Mesenchymal stem cell (in vitro differentiated cells and primary cell): ENCODE measurements at regions not wholly inside any gene's neighbourhood (a gene's known extent, or its start where the extent isn't known, plus 50 kb on each side); places are given as distances from the start of the nearest gene placed in this dataset.

Experiments
- DNase-seq: peaks from one replicate; pipeline ENCODE4 v3.0.0-alpha.2; 2013
- H2AFZ ChIP-seq: one replicate; pipeline ENCODE4 v1.6.1; 2013; ENCODE audit warnings: low read depth, mild to moderate bottlenecking, control low read depth, inconsistent platforms, low read length, moderate library complexity
- H2AK5ac ChIP-seq: 2 replicates; pipeline ENCODE4 v1.6.1; 2013; ENCODE audit warnings: low read length, moderate library complexity, mild to moderate bottlenecking, inconsistent platforms; ENCODE audit not compliant: severe bottlenecking
- H2BK120ac ChIP-seq: one replicate; pipeline ENCODE4 v1.6.1; 2013; ENCODE audit warnings: low read depth, mild to moderate bottlenecking, inconsistent platforms, low read length, moderate library complexity
- H2BK12ac ChIP-seq, 2 experiments: one replicate each; pipeline ENCODE4 v1.6.1; 2013; ENCODE audit warnings: inconsistent platforms in 2 of 2, low read length in 2 of 2, mild to moderate bottlenecking in 2 of 2, moderate library complexity in 2 of 2, control low read depth in 1 of 2
- H2BK15ac ChIP-seq: one replicate; pipeline ENCODE4 v1.6.1; 2013; ENCODE audit warnings: mild to moderate bottlenecking, low read depth, inconsistent platforms; ENCODE audit not compliant: poor library complexity, severe bottlenecking
- H2BK5ac ChIP-seq: 2 replicates; pipeline ENCODE4 v1.6.1; 2013; ENCODE audit warnings: low read depth, mild to moderate bottlenecking, low read length, control low read depth, inconsistent platforms; ENCODE audit not compliant: poor library complexity, severe bottlenecking
- H3K14ac ChIP-seq, 2 experiments: one replicate each; pipeline ENCODE4 v1.6.1; 2013; ENCODE audit warnings: inconsistent platforms in 2 of 2, low read length in 2 of 2, control low read depth in 1 of 2, mild to moderate bottlenecking in 1 of 2, moderate library complexity in 1 of 2
- H3K18ac ChIP-seq, 2 experiments: one replicate each; pipeline ENCODE4 v1.6.1; 2013; ENCODE audit warnings: inconsistent platforms in 2 of 2, low read length in 2 of 2, control low read depth in 1 of 2, low read depth in 1 of 2, mild to moderate bottlenecking in 1 of 2
- H3K23ac ChIP-seq, 2 experiments: one replicate each; pipeline ENCODE4 v1.6.1; 2013; ENCODE audit warnings: inconsistent platforms in 2 of 2, low read length in 2 of 2, mild to moderate bottlenecking in 2 of 2, moderate library complexity in 2 of 2, control low read depth in 1 of 2
- H3K27ac ChIP-seq: 2 replicates; pipeline ENCODE4 v1.5.1; 2013; ENCODE audit warnings: mild to moderate bottlenecking, moderate library complexity, low read length, control low read depth, inconsistent platforms; ENCODE audit not compliant: poor library complexity, severe bottlenecking
- H3K27me3 ChIP-seq, 2 experiments: 2 replicates each; pipeline versions ENCODE4 v1.6.1 to v1.7.0; 2013; ENCODE audit warnings: low read length in 2 of 2, mild to moderate bottlenecking in 2 of 2, moderate library complexity in 2 of 2, control low read depth in 1 of 2, inconsistent platforms in 1 of 2; ENCODE audit not compliant: control insufficient read depth in 1 of 2, insufficient read depth in 1 of 2
- H3K36me3 ChIP-seq, 2 experiments: 2 replicates each; pipeline versions ENCODE4 v1.6.1 to v1.7.0; 2013; ENCODE audit warnings: low read length in 2 of 2, control low read depth in 1 of 2, inconsistent platforms in 1 of 2, low read depth in 1 of 2, mild to moderate bottlenecking in 1 of 2; ENCODE audit not compliant: insufficient read depth in 2 of 2, control insufficient read depth in 1 of 2
- H3K4ac ChIP-seq, 2 experiments: one replicate each; pipeline ENCODE4 v1.6.1; 2013; ENCODE audit warnings: inconsistent platforms in 2 of 2, low read length in 2 of 2, mild to moderate bottlenecking in 2 of 2, moderate library complexity in 2 of 2, control low read depth in 1 of 2, low read depth in 1 of 2
- H3K4me1 ChIP-seq: 2 replicates; pipeline ENCODE4 v1.6.1; 2013; ENCODE audit warnings: low read depth, low read length, control low read depth; ENCODE audit not compliant: control insufficient read depth, insufficient read depth
- H3K4me2 ChIP-seq: 2 replicates; pipeline ENCODE4 v1.6.1; 2013; ENCODE audit warnings: low read length, mild to moderate bottlenecking, inconsistent platforms; ENCODE audit not compliant: poor library complexity, severe bottlenecking
- H3K4me3 ChIP-seq, 2 experiments: 2 replicates each; pipeline versions ENCODE4 v1.5.1 to v1.7.0; 2013; ENCODE audit warnings: low read length in 2 of 2, mild to moderate bottlenecking in 2 of 2, control low read depth in 1 of 2, low read depth in 1 of 2; ENCODE audit not compliant: insufficient read depth in 1 of 2
- H3K79me1 ChIP-seq: replicated peaks from 2 replicates; pipeline ENCODE4 v1.6.1; 2013; ENCODE audit warnings: mild to moderate bottlenecking, control low read depth, low read length, inconsistent platforms; ENCODE audit not compliant: poor library complexity, severe bottlenecking
- H3K9ac ChIP-seq: 2 replicates; pipeline ENCODE4 v1.7.0; 2013; ENCODE audit warnings: mild to moderate bottlenecking, low read length, moderate library complexity
- H3K9me3 ChIP-seq: 2 replicates; pipeline ENCODE4 v1.7.0; 2013; ENCODE audit warnings: mild to moderate bottlenecking, low read length; ENCODE audit not compliant: control insufficient read depth
- H4K8ac ChIP-seq: one replicate; pipeline ENCODE4 v1.6.1; 2013; ENCODE audit warnings: inconsistent platforms, mild to moderate bottlenecking, low read length, moderate library complexity
- H4K91ac ChIP-seq: one replicate; pipeline ENCODE4 v1.6.1; 2013; ENCODE audit warnings: mild to moderate bottlenecking, low read length, inconsistent platforms
- WGBS: methylation state at CpG from one replicate; pipeline ENCODE4 v1.1.7; 2013; ENCODE audit warnings: mixed read lengths; 5-methylcytosine and 5-hydroxymethylcytosine counted together

GRCh38 chr12:38555620-38556591 lies 239.3 kb downstream of the ALG10B start:
- H3K27me3 ChIP-seq: no peaks in the 10 kb centered on the region
- H2BK15ac ChIP-seq: no peak overlapping the region
- no peak overlapping the region for H3K14ac ChIP-seq
- H3K4me2 ChIP-seq: no peak overlapping the region
- no peak overlapping the region for H2BK5ac ChIP-seq
- H2AFZ ChIP-seq: no peak overlapping the region
- peaks cover 5% of the 10 kb centered on the region for H3K9me3 ChIP-seq
- DNase-seq: no peak
- no peak overlapping the region for H3K4ac ChIP-seq
- 65% methylated on average over 5 of the region's 5 CpGs for WGBS
- H4K91ac ChIP-seq: no peak overlapping the region
- no peak overlapping the region for H3K23ac ChIP-seq
- H3K4me1 ChIP-seq: no peaks in the 10 kb centered on the region
- no peak overlapping the region for H2AK5ac ChIP-seq
- H4K8ac ChIP-seq: no peak overlapping the region
- H3K4me3 ChIP-seq: no peak overlapping the region
- H3K27ac ChIP-seq: no peak overlapping the region
- no peak overlapping the region for H2BK120ac ChIP-seq
- H3K36me3 ChIP-seq: no peaks in the 10 kb centered on the region
- no peak overlapping the region for H2BK12ac ChIP-seq
- no peak overlapping the region for H3K9ac ChIP-seq
- H3K18ac ChIP-seq: no peak overlapping the region
- H3K79me1 ChIP-seq: no peaks in the 10 kb centered on the region

GRCh38 chr12:38556647-38557046 lies 240.1 kb downstream of the ALG10B start:
- H2AFZ ChIP-seq: no peak overlapping the region
- H3K9me3 ChIP-seq: peaks cover 7% of the 10 kb centered on the region
- H3K79me1 ChIP-seq: no peaks in the 10 kb centered on the region
- no peak overlapping the region for H2BK120ac ChIP-seq
- no peaks in the 10 kb centered on the region for H3K27me3 ChIP-seq
- no peak overlapping the region for H3K4me2 ChIP-seq
- no peak overlapping the region for H3K18ac ChIP-seq
- H2BK15ac ChIP-seq: no peak overlapping the region
- H2BK5ac ChIP-seq: no peak overlapping the region
- no peak overlapping the region for H4K8ac ChIP-seq
- H2AK5ac ChIP-seq: no peak overlapping the region
- H3K36me3 ChIP-seq: no peaks in the 10 kb centered on the region
- H3K9ac ChIP-seq: no peak overlapping the region
- H3K4ac ChIP-seq: no peak overlapping the region
- no peak overlapping the region for H3K23ac ChIP-seq
- H2BK12ac ChIP-seq: no peak overlapping the region
- H3K14ac ChIP-seq: no peak overlapping the region
- H3K4me3 ChIP-seq: no peak overlapping the region
- no peak overlapping the region for H3K27ac ChIP-seq
- DNase-seq: no peak
- H4K91ac ChIP-seq: no peak overlapping the region
- H3K4me1 ChIP-seq: no peaks in the 10 kb centered on the region
- WGBS: 93% methylated on average over 2 of the region's 2 CpGs

GRCh38 chr12:38585086-38585485 lies 268.5 kb downstream of the ALG10B start:
- Histone ChIP-seq H4K8ac (no peak overlapping the region), H3K9me3 (no peaks in the 10 kb centered on the region), H2AK5ac (no peak overlapping the region), H3K27ac (no peak overlapping the region), H3K4me1 (no peaks in the 10 kb centered on the region), H3K79me1 (no peaks in the 10 kb centered on the region), H3K36me3 (no peaks in the 10 kb centered on the region), H4K91ac (no peak overlapping the region), H2BK15ac (no peak overlapping the region), H3K14ac (no peak overlapping the region), H2BK5ac (no peak overlapping the region), H2BK12ac (no peak overlapping the region), H2AFZ (no peak overlapping the region), H3K9ac (no peak overlapping the region), H3K4ac (no peak overlapping the region), H3K23ac (no peak overlapping the region), H3K27me3 (no peaks in the 10 kb centered on the region), H3K4me3 (no peak overlapping the region), H2BK120ac (no peak overlapping the region), H3K4me2 (no peak overlapping the region), H3K18ac (no peak overlapping the region)
- no peak for DNase-seq
- no CpG with 5 or more reads among the region's 2 CpGs for WGBS

- H3K4ac ChIP-seq: no peak overlapping the region
- H3K4me3 ChIP-seq: no peak overlapping the region
- H3K14ac ChIP-seq: no peak overlapping the region
- no peaks in the 10 kb centered on the region for H3K79me1 ChIP-seq
- no peaks in the 10 kb centered on the region for H3K27me3 ChIP-seq
- H2BK120ac ChIP-seq: no peak overlapping the region
- no peak overlapping the region for H2AK5ac ChIP-seq
- H2BK5ac ChIP-seq: no peak overlapping the region
- H3K23ac ChIP-seq: no peak overlapping the region
- no peak overlapping the region for H3K9ac ChIP-seq
- H2AFZ ChIP-seq: no peak overlapping the region
- no peak overlapping the region for H2BK12ac ChIP-seq
- no peaks in the 10 kb centered on the region for H3K36me3 ChIP-seq
- no peak overlapping the region for H4K91ac ChIP-seq
- H3K4me1 ChIP-seq: no peaks in the 10 kb centered on the region
- H3K27ac ChIP-seq: no peak overlapping the region
- no peak overlapping the region for H2BK15ac ChIP-seq
- no peak overlapping the region for H3K4me2 ChIP-seq
- H3K9me3 ChIP-seq: no peaks in the 10 kb centered on the region
- no peak overlapping the region for H3K18ac ChIP-seq
- no peak for DNase-seq
- H4K8ac ChIP-seq: no peak overlapping the region
These were observed 270.2 kb downstream of the ALG10B start for GRCh38 chr12:38586789-38587188.
